ENCODE measurements at regions not wholly inside any gene's neighbourhood (a gene's known extent, or its start where the extent isn't known, plus 50 kb on each side); places are given as distances from the start of the nearest gene placed in this dataset.

GRCh38 chr6:159577564-159577963 is 115.5 kb downstream of the SOD2 start:
- H3K9ac ChIP-seq (ENCODE audit: insufficient read depth in 1 of 2, low read depth in 2 of 2, low read length in 2 of 2): no peak overlapping the region
- DNase-seq (ENCODE audit: extremely low read depth in 1 of 4, low spot score in 3 of 4) (no peak), FAIRE-seq (no peak), ATAC-seq (no peak)
- no peak overlapping the region for H3K4me2 ChIP-seq (ENCODE audit: insufficient read depth, low read length)
- no TSS peak for BruUV-seq (replicated peaks)
- peaks cover 28 to 46% of the 10 kb centered on the region in 2 experiments; a peak in 4 of 5 replicates for H3K27me3 ChIP-seq (ENCODE audit: control insufficient read depth in 2 of 2, insufficient read depth in 2 of 2, low read length in 2 of 2)
- POLR2A ChIA-PET: no interaction called here
- CTCF ChIA-PET (ENCODE audit: low intra/inter-chr PET ratio): no interaction called here
- TF ChIP-seq ZNF766 (CRISPR knock-in tag; conservative IDR thresholded peaks at IDR 0.05) (no peak), NEUROD1 (IDR thresholded peaks at IDR 0.05; ENCODE audit: borderline replicate concordance, low read depth, low read length, partially characterized antibody) (no peak), SAFB2 (IDR thresholded peaks at IDR 0.05; ENCODE audit: borderline replicate concordance, low read depth, low read length, severe bottlenecking) (no peak), SP1 (CRISPR knock-in tag; IDR thresholded peaks at IDR 0.05) (no peak), PPARD (CRISPR knock-in tag; IDR thresholded peaks at IDR 0.05) (no peak), STAT5B (CRISPR knock-in tag; IDR thresholded peaks at IDR 0.05) (no peak), ZNF41 (CRISPR knock-in tag; conservative IDR thresholded peaks at IDR 0.05) (no peak), NRF1 (conservative IDR thresholded peaks at IDR 0.05 in 1 of 2, IDR thresholded peaks at IDR 0.05 in 1 of 2) (no peak), CREB3 (tag; conservative IDR thresholded peaks at IDR 0.05; ENCODE audit: low read depth) (no peak), ETV5 (CRISPR knock-in tag; IDR thresholded peaks at IDR 0.05; ENCODE audit: low read depth) (no peak), NCOA1 (IDR thresholded peaks at IDR 0.05; ENCODE audit: low read depth) (no peak), SMC3 (conservative IDR thresholded peaks at IDR 0.05; ENCODE audit: insufficient read depth, low read depth, low read length) (no peak), THAP7 (CRISPR knock-in tag; IDR thresholded peaks at IDR 0.05) (no peak), MLX (CRISPR knock-in tag; conservative IDR thresholded peaks at IDR 0.05) (no peak), TCF7L2 (IDR thresholded peaks at IDR 0.05; ENCODE audit: low read depth, low read length) (no peak), FOXJ3 (CRISPR knock-in tag; IDR thresholded peaks at IDR 0.05) (no peak), NFXL1 (CRISPR knock-in tag; IDR thresholded peaks at IDR 0.05) (no peak), ZBTB5 (IDR thresholded peaks at IDR 0.05) (no peak), ZEB2 (IDR thresholded peaks at IDR 0.05) (no peak)
- H4K20me1 ChIP-seq (replicated peaks; ENCODE audit: control insufficient read depth, insufficient read depth, low read length): 0 out of 2 replicates have a peak, but pooled peaks cover 1% of the 10 kb centered on the region
- 1% methylated on average over 5 of the region's 5 CpGs for WGBS (ENCODE audit: insufficient coverage, low coverage, missing lambda C conversion rate)
- no peaks in the 10 kb centered on the region for H3K79me2 ChIP-seq (ENCODE audit: control insufficient read depth, insufficient read depth, low read length)
- no peaks in the 10 kb centered on the region; the same call in 1 of the 2 replicates for H3K9me3 ChIP-seq (replicated peaks; ENCODE audit: control insufficient read depth, insufficient read depth, low read depth, low read length)
- H3K27ac ChIP-seq (ENCODE audit: extremely low read depth, low read depth, low read length): no peak overlapping the region
- no peak overlapping the region for H3K4me3 ChIP-seq
- H3K36me3 ChIP-seq (ENCODE audit: control insufficient read depth, insufficient read depth, low read length): no peaks in the 10 kb centered on the region
- no peaks in the 10 kb centered on the region for H3K4me1 ChIP-seq (replicated peaks in 1 of 2; ENCODE audit: control insufficient read depth in 2 of 2, insufficient read depth in 2 of 2, low read length in 2 of 2)
- H3K9me1 ChIP-seq (ENCODE audit: control insufficient read depth, insufficient read depth, low read length): no peaks in the 10 kb centered on the region
- intact Hi-C loops (cut with micrococcal nuclease) (no loop called here), in situ Hi-C loops (cut with MboI) (no loop called here)
- H2AFZ ChIP-seq (ENCODE audit: low read depth, low read length): no peak overlapping the region

Data from K562 (cell line).